GM12864 (cell line): ENCODE measurements at regions not wholly inside any gene's neighbourhood (a gene's known extent, or its start where the extent isn't known, plus 50 kb on each side); places are given as distances from the start of the nearest gene placed in this dataset.

Experiments
- DNase-seq: peaks from one replicate; pipeline ENCODE4 v3.0.0-alpha.2; 2011; ENCODE audit warnings: low read depth
- H3K4me3 ChIP-seq: 2 replicates; pipeline ENCODE4 v1.5.1; 2011; ENCODE audit warnings: mild to moderate bottlenecking, low read depth, low read length, control low read depth
- TF ChIP-seq, protein P1 (sequence below): IDR thresholded peaks from 2 replicates; pipeline ENCODE4 v1.5.1; 2011; ENCODE audit warnings: low read depth, mild to moderate bottlenecking, moderate library complexity, low read length, control low read depth, inconsistent platforms; ENCODE audit errors: missing control alignments

DNA sequence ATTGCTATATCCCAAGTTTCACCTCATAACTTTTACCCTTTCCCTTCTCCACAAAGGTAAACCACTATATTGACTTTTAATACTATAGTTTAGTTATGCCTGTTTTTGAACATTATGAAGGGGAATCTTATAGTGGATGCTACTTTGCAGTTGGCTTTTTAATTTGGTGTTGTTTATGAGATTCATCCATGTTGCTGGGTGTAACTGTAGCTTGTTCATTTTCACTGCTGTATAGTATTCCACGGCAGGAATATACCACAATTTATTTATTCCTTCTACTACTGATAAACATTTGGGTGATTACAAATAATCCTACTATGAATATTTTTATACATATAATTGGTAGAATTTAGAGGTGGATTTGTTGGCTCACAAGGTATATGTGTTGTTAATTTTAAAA, 88.4 kb upstream of the NALF2 start:
- TF ChIP-seq, protein P1, sequence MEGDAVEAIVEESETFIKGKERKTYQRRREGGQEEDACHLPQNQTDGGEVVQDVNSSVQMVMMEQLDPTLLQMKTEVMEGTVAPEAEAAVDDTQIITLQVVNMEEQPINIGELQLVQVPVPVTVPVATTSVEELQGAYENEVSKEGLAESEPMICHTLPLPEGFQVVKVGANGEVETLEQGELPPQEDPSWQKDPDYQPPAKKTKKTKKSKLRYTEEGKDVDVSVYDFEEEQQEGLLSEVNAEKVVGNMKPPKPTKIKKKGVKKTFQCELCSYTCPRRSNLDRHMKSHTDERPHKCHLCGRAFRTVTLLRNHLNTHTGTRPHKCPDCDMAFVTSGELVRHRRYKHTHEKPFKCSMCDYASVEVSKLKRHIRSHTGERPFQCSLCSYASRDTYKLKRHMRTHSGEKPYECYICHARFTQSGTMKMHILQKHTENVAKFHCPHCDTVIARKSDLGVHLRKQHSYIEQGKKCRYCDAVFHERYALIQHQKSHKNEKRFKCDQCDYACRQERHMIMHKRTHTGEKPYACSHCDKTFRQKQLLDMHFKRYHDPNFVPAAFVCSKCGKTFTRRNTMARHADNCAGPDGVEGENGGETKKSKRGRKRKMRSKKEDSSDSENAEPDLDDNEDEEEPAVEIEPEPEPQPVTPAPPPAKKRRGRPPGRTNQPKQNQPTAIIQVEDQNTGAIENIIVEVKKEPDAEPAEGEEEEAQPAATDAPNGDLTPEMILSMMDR, result no peak
- DNase-seq, result no peak
- H3K4me3 ChIP-seq, result no peak overlapping the region

DNA sequence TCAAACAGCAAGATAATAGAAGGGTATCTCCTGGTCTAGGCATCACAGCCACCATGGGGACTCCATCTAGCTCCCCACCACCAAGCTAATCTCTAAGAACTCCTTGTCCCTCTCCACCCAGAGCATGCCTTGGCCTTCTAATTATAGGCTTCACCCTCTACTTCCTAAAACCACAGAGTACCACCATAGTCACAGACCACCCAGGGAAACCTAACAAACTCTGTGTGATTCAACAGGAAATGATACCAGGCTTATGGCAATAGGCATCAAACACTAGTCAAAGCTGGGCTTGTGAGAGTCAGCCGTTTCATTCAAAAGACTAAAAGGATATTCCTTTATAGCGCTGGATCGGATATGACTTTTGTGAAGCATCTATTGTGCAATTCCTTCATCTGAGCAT, 91.5 kb upstream of the NALF2 start:
- no peak for DNase-seq
- TF ChIP-seq, protein P1, result no peak
- H3K4me3 ChIP-seq, result no peak overlapping the region

DNA sequence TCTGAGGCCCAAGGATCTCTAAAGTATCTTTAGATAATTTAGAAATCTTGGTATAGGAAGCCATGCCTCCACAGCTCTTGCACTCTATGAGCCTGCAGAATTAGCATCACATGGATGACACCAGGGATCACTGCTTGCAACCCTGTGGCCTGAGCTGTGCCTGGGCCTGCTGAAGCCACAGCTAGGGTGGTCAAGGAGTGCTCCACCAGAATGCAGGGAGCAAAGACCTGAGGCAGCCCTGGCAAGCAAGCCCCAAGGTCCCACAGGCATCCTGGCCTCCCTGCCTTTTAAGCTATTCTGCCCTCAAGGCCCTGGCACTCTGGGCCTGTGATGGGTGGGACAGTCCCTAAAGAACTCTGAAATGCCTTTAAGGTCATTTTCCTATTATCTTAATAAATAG, 105.2 kb upstream of the NALF2 start:
- TF ChIP-seq, protein P1, result no peak
- no peak overlapping the region for H3K4me3 ChIP-seq
- DNase-seq, result no peak

DNA sequence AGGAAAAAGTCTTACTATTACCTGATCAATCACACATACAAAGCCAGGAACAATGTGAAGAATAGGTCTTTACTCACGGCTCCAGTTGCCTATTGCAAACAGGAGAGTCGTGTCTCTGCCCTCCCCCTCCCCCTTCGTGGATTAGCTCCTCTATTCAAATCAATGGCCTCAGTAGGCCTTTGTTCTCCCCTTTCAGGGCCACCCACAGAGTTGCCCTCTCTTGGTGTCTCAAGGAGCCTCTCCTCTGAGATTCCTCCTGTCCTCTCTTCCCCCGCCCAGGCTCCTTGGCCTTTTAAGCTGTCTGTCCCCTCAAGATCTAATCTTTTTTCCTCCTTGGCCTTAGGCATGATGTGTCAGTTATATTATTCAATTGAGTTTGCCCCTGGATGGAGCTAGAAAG, 107.2 kb upstream of the NALF2 start:
- TF ChIP-seq, protein P1, result no peak
- no peak overlapping the region for H3K4me3 ChIP-seq
- DNase-seq, result no peak

DNA sequence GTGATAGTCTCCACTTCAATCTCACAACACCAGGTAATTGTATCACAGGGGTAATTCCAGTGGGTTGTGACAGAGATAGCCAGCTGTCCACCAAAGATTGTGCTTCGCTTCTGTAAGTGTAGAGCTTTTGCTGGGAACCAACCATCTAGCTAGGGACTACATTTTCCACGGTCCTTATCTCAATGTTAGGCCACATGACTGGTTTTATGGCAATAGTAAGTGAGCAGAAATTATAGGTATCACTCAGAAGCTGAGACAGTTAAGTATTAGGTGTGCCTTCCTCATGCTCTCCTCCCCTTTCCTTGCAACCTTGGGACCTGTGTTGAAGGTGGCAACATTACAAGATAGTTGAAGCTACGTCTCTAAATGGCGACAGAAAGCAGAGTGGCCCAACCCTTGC, 108.8 kb upstream of the NALF2 start:
- H3K4me3 ChIP-seq, result no peak overlapping the region
- TF ChIP-seq, protein P1, result no peak
- DNase-seq, result no peak

DNA sequence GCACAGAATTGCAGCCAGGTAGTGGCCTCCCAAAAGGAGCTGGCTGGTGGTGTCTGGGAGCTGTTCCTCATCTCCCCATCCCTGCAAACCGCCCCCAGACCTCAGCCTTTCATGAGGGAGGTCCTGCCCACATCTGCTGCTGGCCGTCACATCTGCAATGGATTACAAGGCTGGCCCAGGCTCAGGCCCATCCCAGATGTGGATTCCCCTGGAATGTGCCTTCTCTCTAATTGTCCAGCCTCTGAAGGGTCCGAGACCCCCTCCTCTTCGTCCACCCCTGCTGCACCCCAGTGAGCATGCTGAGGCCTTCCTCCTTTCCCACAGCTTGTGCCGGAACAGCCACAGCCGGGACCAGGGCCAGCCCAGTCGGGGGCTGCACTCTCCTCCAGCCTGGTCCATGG, 115.0 kb upstream of the NALF2 start:
- H3K4me3 ChIP-seq, result no peak overlapping the region
- TF ChIP-seq, protein P1, result no peak
- DNase-seq, result no peak

DNA sequence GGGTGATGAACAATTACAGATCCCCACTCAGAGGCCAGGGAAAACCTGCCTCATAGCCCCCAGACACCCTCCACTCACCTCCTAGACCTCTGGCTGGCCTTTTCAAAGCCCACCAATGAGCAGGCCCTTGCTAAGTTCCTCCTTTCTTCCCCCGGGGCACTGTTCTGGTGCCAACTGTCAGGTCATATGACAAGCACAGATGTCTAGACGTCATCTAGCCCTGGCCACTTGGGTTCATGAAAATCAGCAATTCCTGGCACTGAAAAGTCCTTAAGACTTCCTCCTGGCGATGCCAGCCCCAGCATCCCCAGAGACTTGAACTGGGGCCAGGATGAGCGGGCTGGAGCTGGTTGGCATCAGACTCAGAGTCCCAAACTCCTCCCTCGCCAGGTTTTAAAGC, 115.6 kb upstream of the NALF2 start:
- no peak for DNase-seq
- H3K4me3 ChIP-seq, result no peak overlapping the region
- TF ChIP-seq, protein P1, result no peak
